ENCODE measurements at regions not wholly inside any gene's neighbourhood (a gene's known extent, or its start where the extent isn't known, plus 50 kb on each side); places are given as distances from the start of the nearest gene placed in this dataset.

DNA sequence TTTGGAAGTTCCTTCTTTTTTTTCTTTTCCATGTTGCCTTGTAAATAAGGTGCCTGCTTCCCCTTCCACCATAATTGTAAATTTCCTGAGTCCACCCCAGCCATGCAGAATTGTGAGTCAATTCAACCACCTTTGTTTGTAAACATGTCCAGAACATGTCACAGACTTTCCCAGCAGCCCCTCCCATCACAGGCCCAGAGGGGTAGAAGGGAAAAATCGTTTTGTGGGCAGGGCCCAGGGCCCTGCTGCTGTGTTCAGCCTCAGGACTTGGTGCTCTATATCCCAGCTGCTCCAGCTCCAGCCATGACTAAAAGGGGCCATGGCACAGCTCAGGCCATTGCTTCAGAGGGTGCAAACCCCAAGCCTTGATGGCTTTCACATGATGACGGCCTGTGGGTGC, 384.6 kb upstream of the NCAM2 start:
- TF ChIP-seq, protein P1, sequence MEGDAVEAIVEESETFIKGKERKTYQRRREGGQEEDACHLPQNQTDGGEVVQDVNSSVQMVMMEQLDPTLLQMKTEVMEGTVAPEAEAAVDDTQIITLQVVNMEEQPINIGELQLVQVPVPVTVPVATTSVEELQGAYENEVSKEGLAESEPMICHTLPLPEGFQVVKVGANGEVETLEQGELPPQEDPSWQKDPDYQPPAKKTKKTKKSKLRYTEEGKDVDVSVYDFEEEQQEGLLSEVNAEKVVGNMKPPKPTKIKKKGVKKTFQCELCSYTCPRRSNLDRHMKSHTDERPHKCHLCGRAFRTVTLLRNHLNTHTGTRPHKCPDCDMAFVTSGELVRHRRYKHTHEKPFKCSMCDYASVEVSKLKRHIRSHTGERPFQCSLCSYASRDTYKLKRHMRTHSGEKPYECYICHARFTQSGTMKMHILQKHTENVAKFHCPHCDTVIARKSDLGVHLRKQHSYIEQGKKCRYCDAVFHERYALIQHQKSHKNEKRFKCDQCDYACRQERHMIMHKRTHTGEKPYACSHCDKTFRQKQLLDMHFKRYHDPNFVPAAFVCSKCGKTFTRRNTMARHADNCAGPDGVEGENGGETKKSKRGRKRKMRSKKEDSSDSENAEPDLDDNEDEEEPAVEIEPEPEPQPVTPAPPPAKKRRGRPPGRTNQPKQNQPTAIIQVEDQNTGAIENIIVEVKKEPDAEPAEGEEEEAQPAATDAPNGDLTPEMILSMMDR (IDR thresholded peaks at IDR 0.05 in 4 of 5, conservative IDR thresholded peaks at IDR 0.05 in 1 of 5), result no peak
- no peak for TF ChIP-seq POLR2A (IDR thresholded peaks at IDR 0.05)

Measured in gastrocnemius medialis (tissue), 4 donors.